ENCODE measurements at regions not wholly inside any gene's neighbourhood (a gene's known extent, or its start where the extent isn't known, plus 50 kb on each side); places are given as distances from the start of the nearest gene placed in this dataset.

GRCh38 chr15:25624504-25625177 is 185.8 kb upstream of the UBE3A start:
- DNase-seq: no peak
- ATAC-seq (replicated peaks in 1 of 2): no peak
- Mint-ChIP-seq H3K27ac (no peak overlapping the region), H3K36me3 (ENCODE audit: insufficient read depth in 2 of 2) (no peaks in the 10 kb centered on the region), H3K27me3 (ENCODE audit: low read depth) (no peaks in the 10 kb centered on the region), H3K4me3 (no peak overlapping the region), H3K9me3 (peaks cover 0 to 2% of the 10 kb centered on the region in 2 donors), H3K4me1 (ENCODE audit: low read depth) (no peaks in the 10 kb centered on the region)

GRCh38 chr15:25623708-25624107 is 184.9 kb upstream of the UBE3A start:
- H3K36me3 Mint-ChIP-seq (ENCODE audit: insufficient read depth in 2 of 2): no peaks in the 10 kb centered on the region
- no peak overlapping the region for H3K27ac Mint-ChIP-seq
- no peaks in the 10 kb centered on the region for H3K27me3 Mint-ChIP-seq (ENCODE audit: low read depth)
- DNase-seq (no peak), ATAC-seq (replicated peaks in 1 of 2) (no peak)
- H3K4me3 Mint-ChIP-seq: no peak overlapping the region
- no peaks in the 10 kb centered on the region for H3K9me3 Mint-ChIP-seq
- no peaks in the 10 kb centered on the region for H3K4me1 Mint-ChIP-seq (ENCODE audit: low read depth)

GRCh38 chr15:25620466-25620865 is 181.6 kb upstream of the UBE3A start:
- DNase-seq (no peak), ATAC-seq (replicated peaks in 1 of 2) (no peak)
- Mint-ChIP-seq H3K4me3 (no peak overlapping the region), H3K36me3 (ENCODE audit: insufficient read depth in 2 of 2) (no peaks in the 10 kb centered on the region), H3K9me3 (no peaks in the 10 kb centered on the region), H3K4me1 (ENCODE audit: low read depth) (no peaks in the 10 kb centered on the region), H3K27me3 (ENCODE audit: low read depth) (no peaks in the 10 kb centered on the region), H3K27ac (no peak overlapping the region)

GRCh38 chr15:25619761-25620160 is 180.9 kb upstream of the UBE3A start:
- Mint-ChIP-seq H3K27ac (no peak overlapping the region), H3K36me3 (ENCODE audit: insufficient read depth in 2 of 2) (no peaks in the 10 kb centered on the region), H3K4me1 (ENCODE audit: low read depth) (no peaks in the 10 kb centered on the region), H3K4me3 (no peak overlapping the region), H3K9me3 (no peaks in the 10 kb centered on the region), H3K27me3 (ENCODE audit: low read depth) (no peaks in the 10 kb centered on the region)
- DNase-seq (no peak), ATAC-seq (replicated peaks in 1 of 2) (no peak)

GRCh38 chr15:25619076-25619475 is 180.3 kb upstream of the UBE3A start:
- no peaks in the 10 kb centered on the region for H3K9me3 Mint-ChIP-seq
- ATAC-seq (replicated peaks in 1 of 2): no peak
- no peak overlapping the region for H3K27ac Mint-ChIP-seq
- no peak for DNase-seq
- no peaks in the 10 kb centered on the region for H3K36me3 Mint-ChIP-seq (ENCODE audit: insufficient read depth in 2 of 2)
- H3K4me1 Mint-ChIP-seq (ENCODE audit: low read depth): no peaks in the 10 kb centered on the region
- no peaks in the 10 kb centered on the region for H3K27me3 Mint-ChIP-seq (ENCODE audit: low read depth)
- H3K4me3 Mint-ChIP-seq: no peak overlapping the region

- Mint-ChIP-seq H3K27ac (no peak overlapping the region), H3K9me3 (no peaks in the 10 kb centered on the region), H3K36me3 (ENCODE audit: insufficient read depth in 2 of 2) (no peaks in the 10 kb centered on the region), H3K27me3 (ENCODE audit: low read depth) (no peaks in the 10 kb centered on the region), H3K4me1 (ENCODE audit: low read depth) (no peaks in the 10 kb centered on the region), H3K4me3 (no peak overlapping the region)
- no peak for DNase-seq
- ATAC-seq (replicated peaks in 1 of 2): no peak
These were observed 179.3 kb upstream of the UBE3A start for GRCh38 chr15:25618161-25618560.

- Mint-ChIP-seq H3K4me1 (ENCODE audit: low read depth) (no peaks in the 10 kb centered on the region), H3K4me3 (no peak overlapping the region), H3K9me3 (no peaks in the 10 kb centered on the region), H3K27ac (no peak overlapping the region), H3K27me3 (ENCODE audit: low read depth) (no peaks in the 10 kb centered on the region), H3K36me3 (ENCODE audit: insufficient read depth in 2 of 2) (no peaks in the 10 kb centered on the region)
- ATAC-seq (replicated peaks in 1 of 2): no peak
- no peak for DNase-seq
These were observed 177.6 kb upstream of the UBE3A start for GRCh38 chr15:25616471-25616870.

GRCh38 chr15:25613134-25613533 is 174.3 kb upstream of the UBE3A start:
- no peak overlapping the region for H3K4me3 Mint-ChIP-seq
- DNase-seq (no peak), ATAC-seq (replicated peaks in 1 of 2) (no peak)
- no peaks in the 10 kb centered on the region for H3K36me3 Mint-ChIP-seq (ENCODE audit: insufficient read depth in 2 of 2)
- H3K27ac Mint-ChIP-seq: no peak overlapping the region
- H3K9me3 Mint-ChIP-seq: no peaks in the 10 kb centered on the region
- no peaks in the 10 kb centered on the region for H3K4me1 Mint-ChIP-seq (ENCODE audit: low read depth)
- H3K27me3 Mint-ChIP-seq (ENCODE audit: low read depth): no peaks in the 10 kb centered on the region

- H3K4me3 Mint-ChIP-seq: no peak overlapping the region
- no peak for DNase-seq
- no peaks in the 10 kb centered on the region for H3K4me1 Mint-ChIP-seq (ENCODE audit: low read depth)
- ATAC-seq (replicated peaks in 1 of 2): no peak
- no peaks in the 10 kb centered on the region for H3K9me3 Mint-ChIP-seq
- H3K36me3 Mint-ChIP-seq (ENCODE audit: insufficient read depth in 2 of 2): no peaks in the 10 kb centered on the region
- no peak overlapping the region for H3K27ac Mint-ChIP-seq
- H3K27me3 Mint-ChIP-seq (ENCODE audit: low read depth): peaks cover 8% of the 10 kb centered on the region
These were observed 172.8 kb upstream of the UBE3A start for GRCh38 chr15:25611603-25612002.

- H3K27me3 Mint-ChIP-seq (ENCODE audit: low read depth): peaks cover 8% of the 10 kb centered on the region
- ATAC-seq (replicated peaks in 1 of 2): no peak
These were observed 170.5 kb upstream of the UBE3A start for GRCh38 chr15:25609371-25609770.

GRCh38 chr15:25608926-25609325 is 170.1 kb upstream of the UBE3A start:
- H3K4me1 Mint-ChIP-seq (ENCODE audit: low read depth): no peaks in the 10 kb centered on the region
- DNase-seq: no peak
- ATAC-seq (replicated peaks in 1 of 2): no peak
- no peak overlapping the region for H3K4me3 Mint-ChIP-seq
- peaks cover 0 to 2% of the 10 kb centered on the region in 2 donors for H3K36me3 Mint-ChIP-seq (ENCODE audit: insufficient read depth in 2 of 2)
- no peak overlapping the region for H3K27ac Mint-ChIP-seq
- peaks cover 0 to 1% of the 10 kb centered on the region in 2 donors for H3K9me3 Mint-ChIP-seq
- H3K27me3 Mint-ChIP-seq (ENCODE audit: low read depth): peaks cover 8% of the 10 kb centered on the region

More at GRCh38 chr15:25609371-25609770, 170.5 kb upstream of the UBE3A start:
- no peak for DNase-seq
- Mint-ChIP-seq H3K27ac (no peak overlapping the region), H3K4me1 (ENCODE audit: low read depth) (no peaks in the 10 kb centered on the region), H3K9me3 (no peaks in the 10 kb centered on the region), H3K4me3 (no peak overlapping the region), H3K36me3 (ENCODE audit: insufficient read depth in 2 of 2) (no peaks in the 10 kb centered on the region)

GRCh38 chr15:25605151-25605550 is 166.3 kb upstream of the UBE3A start:
- Mint-ChIP-seq H3K36me3 (ENCODE audit: insufficient read depth in 2 of 2) (peaks cover 0 to 4% of the 10 kb centered on the region in 2 donors), H3K4me3 (no peak overlapping the region), H3K4me1 (ENCODE audit: low read depth) (no peaks in the 10 kb centered on the region)

GRCh38 chr15:25600751-25601150 is 161.9 kb upstream of the UBE3A start:
- no peaks in the 10 kb centered on the region for H3K27me3 Mint-ChIP-seq (ENCODE audit: low read depth)
- DNase-seq (no peak), ATAC-seq (replicated peaks in 1 of 2) (no peak)
- no peak overlapping the region for H3K27ac Mint-ChIP-seq
- no peaks in the 10 kb centered on the region for H3K4me1 Mint-ChIP-seq (ENCODE audit: low read depth)
- peaks cover 2 to 3% of the 10 kb centered on the region in 2 donors for H3K9me3 Mint-ChIP-seq
- peaks cover 0 to 4% of the 10 kb centered on the region in 2 donors for H3K36me3 Mint-ChIP-seq (ENCODE audit: insufficient read depth in 2 of 2)
- no peak overlapping the region for H3K4me3 Mint-ChIP-seq

More at GRCh38 chr15:25605151-25605550, 166.3 kb upstream of the UBE3A start:
- H3K27ac Mint-ChIP-seq: no peak overlapping the region
- ATAC-seq (replicated peaks in 1 of 2) (no peak), DNase-seq (no peak)
- peaks cover 8% of the 10 kb centered on the region for H3K27me3 Mint-ChIP-seq (ENCODE audit: low read depth)
- peaks cover 0 to 3% of the 10 kb centered on the region in 2 donors for H3K9me3 Mint-ChIP-seq

- no peak for DNase-seq
- H3K4me1 Mint-ChIP-seq (ENCODE audit: low read depth): no peaks in the 10 kb centered on the region
- no peaks in the 10 kb centered on the region for H3K36me3 Mint-ChIP-seq (ENCODE audit: insufficient read depth in 2 of 2)
- ATAC-seq (replicated peaks in 1 of 2): no peak
- no peaks in the 10 kb centered on the region for H3K27me3 Mint-ChIP-seq (ENCODE audit: low read depth)
- H3K4me3 Mint-ChIP-seq: no peak overlapping the region
- peaks cover 0 to 4% of the 10 kb centered on the region in 2 donors for H3K9me3 Mint-ChIP-seq
- H3K27ac Mint-ChIP-seq: no peak overlapping the region
These were observed 158.7 kb upstream of the UBE3A start for GRCh38 chr15:25597571-25597970.
